Caki2 (cell line): ENCODE measurements at regions not wholly inside any gene's neighbourhood (a gene's known extent, or its start where the extent isn't known, plus 50 kb on each side); places are given as distances from the start of the nearest gene placed in this dataset.
A peak's percentile ranks its signal among the peaks of the same experiment; 100 is the strongest.
"Not testable (repeated sequence)": the region's sequence is repeated elsewhere in the genome, so short reads cannot be mapped to it uniquely, and the experiment has no call there.

Experiments
- DNase-seq: peaks from one replicate; pipeline ENCODE4 v3.0.0-alpha.2; 2015; ENCODE audit warnings: low read depth
- in situ Hi-C: cut with HindIII; loops from 2 replicates; pipeline ENCODE4 v1.10.0; 2016; ENCODE audit warnings: low sequenced_read_pairs, low pct_unique_long_range_greater_than_20kb, mixed read lengths

GRCh38 chrY:10627116-10627515 is 1099.4 kb downstream of the TSPY10 start:
- peak; percentile 39 for DNase-seq
- in situ Hi-C loops, result no loop called here

DNA sequence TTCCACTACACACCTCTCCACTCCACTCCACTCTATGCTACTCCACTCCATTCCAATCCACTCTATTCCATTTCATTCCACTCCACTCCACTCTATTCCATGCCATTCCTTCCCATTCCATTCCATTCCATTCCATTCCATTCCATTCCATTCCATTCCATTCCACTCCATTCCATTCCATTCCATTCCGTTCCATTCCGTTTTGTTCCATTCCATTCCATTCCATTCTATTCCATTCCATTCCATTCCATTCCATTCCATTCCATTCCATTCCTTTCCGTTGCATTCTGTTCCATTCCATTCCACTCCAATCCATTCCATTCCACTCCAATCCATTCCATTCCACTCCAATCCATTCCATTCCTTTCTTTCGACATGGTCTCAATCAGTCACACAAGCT is 1121.1 kb downstream of the TSPY10 start:
- in situ Hi-C loops, DNase-seq: not testable (repeated sequence)

DNA sequence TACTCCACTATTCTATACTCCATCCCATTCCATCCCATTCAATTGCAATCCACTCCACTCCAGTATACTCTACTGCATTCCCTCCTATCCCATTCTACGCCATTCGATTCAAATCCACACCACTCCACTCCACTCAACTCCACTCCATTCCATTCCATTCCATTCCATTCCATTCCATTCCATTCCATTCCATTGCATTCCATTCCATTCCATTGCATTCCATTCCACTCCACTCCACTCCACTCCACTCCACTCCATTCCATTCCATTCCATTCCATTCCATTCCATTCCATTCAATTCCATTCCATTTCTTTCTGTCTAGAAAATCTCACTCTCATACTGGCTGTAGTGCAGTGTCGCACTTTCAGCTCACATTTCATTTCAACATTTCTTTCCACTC is 1129.4 kb downstream of the TSPY10 start:
- DNase-seq, in situ Hi-C loops: not testable (repeated sequence)

DNA sequence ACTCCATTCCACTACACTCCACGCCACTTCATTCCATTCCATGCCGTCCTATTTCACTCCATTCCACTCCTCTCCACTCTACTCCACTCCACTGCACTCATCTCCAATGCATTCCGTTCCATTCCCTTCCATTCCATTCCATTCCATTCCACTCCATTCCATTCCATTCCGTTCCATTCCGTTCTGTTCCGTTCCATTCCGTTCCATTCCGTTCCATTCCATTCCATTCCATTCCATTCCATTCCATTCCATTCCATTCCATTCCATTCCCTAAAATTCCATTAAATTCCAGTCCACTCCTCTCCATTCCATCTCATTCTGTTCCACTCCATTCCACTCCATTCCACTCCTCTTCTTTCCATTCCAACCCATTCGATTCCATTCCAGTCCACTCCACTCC is 1139.1 kb downstream of the TSPY10 start:
- no peak for DNase-seq
- in situ Hi-C loops, result no loop called here

DNA sequence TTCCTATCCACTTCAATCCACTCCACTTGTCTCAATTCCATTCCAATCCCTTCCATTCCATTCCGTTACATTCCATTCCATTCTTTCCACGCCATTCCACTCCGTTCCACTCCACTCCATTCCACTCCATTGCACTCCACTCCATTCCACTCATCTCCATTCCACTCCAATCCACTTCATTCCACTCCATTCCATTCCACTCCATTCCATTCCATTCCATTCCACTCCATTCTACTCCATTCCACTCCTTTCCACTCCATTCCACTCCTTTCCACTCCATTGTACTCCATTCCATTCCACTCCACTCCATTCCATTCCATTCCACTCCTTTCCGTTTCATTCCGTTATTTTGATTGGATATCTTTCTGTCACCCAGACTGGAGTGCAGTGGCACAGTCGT is 1158.7 kb downstream of the TSPY10 start:
- in situ Hi-C loops, result no loop called here
- no peak for DNase-seq
